ENCODE measurements at regions not wholly inside any gene's neighbourhood (a gene's known extent, or its start where the extent isn't known, plus 50 kb on each side); places are given as distances from the start of the nearest gene placed in this dataset.

- peaks cover 42% of the 10 kb centered on the region for H3K4me1 Mint-ChIP-seq (ENCODE audit: low read depth, unreplicated experiment)
- peak overlapping the region; percentile 52 for H3K27ac Mint-ChIP-seq (ENCODE audit: unreplicated experiment)
- BruUV-seq (replicated peaks) = no TSS peak
- CTCF ChIA-PET = interaction anchor here (0.6 to 1.7 kb wide), 2 partner anchors 22 to 655 kb away, joined by 3 to 6 read pairs; no protein-coding TSS in a partner anchor
- DNase-seq = no peak
- intact Hi-C loops (cut with micrococcal nuclease; ENCODE audit: unreplicated experiment) = no loop called here
- no peak overlapping the region for H3K4me3 Mint-ChIP-seq (ENCODE audit: low read depth, unreplicated experiment)
- no peaks in the 10 kb centered on the region for H3K27me3 Mint-ChIP-seq (ENCODE audit: unreplicated experiment)
- peaks cover 7% of the 10 kb centered on the region for H3K36me3 Mint-ChIP-seq (ENCODE audit: insufficient read depth, unreplicated experiment)
- peaks cover 3% of the 10 kb centered on the region for H3K9me3 Mint-ChIP-seq (ENCODE audit: low read depth, unreplicated experiment)
- no peak for TF ChIP-seq CTCF (IDR thresholded peaks at IDR 0.05; ENCODE audit: unreplicated experiment)
These were observed 83.9 kb upstream of the MAPRE2 start for GRCh38 chr18:34957119-34957863.

GRCh38 chr18:34957864-34958259, 83.4 kb upstream of the MAPRE2 start:
- peaks cover 42% of the 10 kb centered on the region for H3K4me1 Mint-ChIP-seq (ENCODE audit: low read depth, unreplicated experiment)

GRCh38 chr18:34959211-34959829, 81.9 kb upstream of the MAPRE2 start:
- Mint-ChIP-seq H3K4me3 (ENCODE audit: low read depth, unreplicated experiment) (peak overlapping the region; percentile 50), H3K4me1 (ENCODE audit: low read depth, unreplicated experiment) (peaks cover 42% of the 10 kb centered on the region), H3K36me3 (ENCODE audit: insufficient read depth, unreplicated experiment) (peaks cover 7% of the 10 kb centered on the region), H3K9me3 (ENCODE audit: low read depth, unreplicated experiment) (peaks cover 3% of the 10 kb centered on the region), H3K27me3 (ENCODE audit: unreplicated experiment) (no peaks in the 10 kb centered on the region), H3K27ac (ENCODE audit: unreplicated experiment) (peak overlapping the region; percentile 75)
- TF ChIP-seq CTCF (IDR thresholded peaks at IDR 0.05; ENCODE audit: unreplicated experiment) = no peak
- intact Hi-C loops (cut with micrococcal nuclease; ENCODE audit: unreplicated experiment) = loop anchor here (1.0 kb wide), 1 partner anchor 20 kb away; no protein-coding TSS in a partner anchor
- no TSS peak for BruUV-seq (replicated peaks)
- CTCF ChIA-PET = interaction anchor here (0.7 to 1.3 kb wide), 2 partner anchors 9 to 19 kb away, joined by 3 to 4 read pairs; no protein-coding TSS in a partner anchor
- peak; percentile 38 for DNase-seq

More at GRCh38 chr18:34957864-34958259, 83.4 kb upstream of the MAPRE2 start:
- Mint-ChIP-seq H3K36me3 (ENCODE audit: insufficient read depth, unreplicated experiment) (peaks cover 7% of the 10 kb centered on the region), H3K9me3 (ENCODE audit: low read depth, unreplicated experiment) (peaks cover 3% of the 10 kb centered on the region), H3K27ac (ENCODE audit: unreplicated experiment) (peak overlapping the region; percentile 56), H3K4me3 (ENCODE audit: low read depth, unreplicated experiment) (no peak overlapping the region), H3K27me3 (ENCODE audit: unreplicated experiment) (no peaks in the 10 kb centered on the region)
- BruUV-seq (replicated peaks) = no TSS peak
- CTCF ChIA-PET = interaction anchor here (1.7 kb wide), 1 partner anchor 21 kb away, joined by 6 read pairs; no protein-coding TSS in a partner anchor
- intact Hi-C loops (cut with micrococcal nuclease; ENCODE audit: unreplicated experiment) = no loop called here
- no peak for TF ChIP-seq CTCF (IDR thresholded peaks at IDR 0.05; ENCODE audit: unreplicated experiment)
- no peak for DNase-seq

- Mint-ChIP-seq H3K27ac (ENCODE audit: unreplicated experiment) (peak overlapping the region; percentile 75), H3K9me3 (ENCODE audit: low read depth, unreplicated experiment) (peaks cover 3% of the 10 kb centered on the region), H3K4me1 (ENCODE audit: low read depth, unreplicated experiment) (peaks cover 42% of the 10 kb centered on the region), H3K27me3 (ENCODE audit: unreplicated experiment) (no peaks in the 10 kb centered on the region), H3K36me3 (ENCODE audit: insufficient read depth, unreplicated experiment) (peaks cover 7% of the 10 kb centered on the region), H3K4me3 (ENCODE audit: low read depth, unreplicated experiment) (peak overlapping the region; percentile 50)
- CTCF ChIA-PET = interaction anchor here (0.7 kb wide), 1 partner anchor 8 kb away, joined by 3 read pairs; no protein-coding TSS in a partner anchor
- no TSS peak for BruUV-seq (replicated peaks)
- no peak for TF ChIP-seq CTCF (IDR thresholded peaks at IDR 0.05; ENCODE audit: unreplicated experiment)
- intact Hi-C loops (cut with micrococcal nuclease; ENCODE audit: unreplicated experiment) = loop anchor here (1.0 kb wide), 1 partner anchor 19 kb away; no protein-coding TSS in a partner anchor
- no peak for DNase-seq
These were observed 81.2 kb upstream of the MAPRE2 start for GRCh38 chr18:34959989-34960388.
